Activated naive CD4-positive, alpha-beta T cell treated with anti-CD3 and anti-CD28 coated beads, Interleukin-2, amount 50 U/mL, for 16 hours (primary cell): ENCODE measurements at regions not wholly inside any gene's neighbourhood (a gene's known extent, or its start where the extent isn't known, plus 50 kb on each side); places are given as distances from the start of the nearest gene placed in this dataset.
"Not testable (repeated sequence)": the region's sequence is repeated elsewhere in the genome, so short reads cannot be mapped to it uniquely, and the experiment has no call there.

Experiments
- DNase-seq: peaks from one replicate; pipeline ENCODE4 v3.0.0-alpha.2; 2020

GRCh38 chr11:37474889-37475288 lies 876.9 kb upstream of the RAG2 start:
- DNase-seq = no peak

GRCh38 chr11:37468344-37468743 lies 870.3 kb upstream of the RAG2 start:
- DNase-seq = no peak

- no peak for DNase-seq
These were observed 867.2 kb upstream of the RAG2 start for GRCh38 chr11:37465221-37465620.

GRCh38 chr11:37459456-37459855 lies 861.4 kb upstream of the RAG2 start:
- DNase-seq = no peak

GRCh38 chr11:37456746-37457145 lies 858.7 kb upstream of the RAG2 start:
- no peak for DNase-seq

GRCh38 chr11:37451903-37452302 lies 853.9 kb upstream of the RAG2 start:
- no peak for DNase-seq

GRCh38 chr11:37450613-37451012 lies 852.6 kb upstream of the RAG2 start:
- DNase-seq = no peak

GRCh38 chr11:37449146-37449545 lies 851.1 kb upstream of the RAG2 start:
- DNase-seq = no peak

GRCh38 chr11:37442576-37442975 lies 844.5 kb upstream of the RAG2 start:
- no peak for DNase-seq

GRCh38 chr11:37431633-37432230 lies 833.7 kb upstream of the RAG2 start:
- DNase-seq = not testable (repeated sequence)

GRCh38 chr11:37430966-37431632 lies 833.1 kb upstream of the RAG2 start:
- not testable (repeated sequence) for DNase-seq

- DNase-seq = no peak
These were observed 824.5 kb upstream of the RAG2 start for GRCh38 chr11:37422511-37422910.

- DNase-seq = no peak
These were observed 813.3 kb upstream of the RAG2 start for GRCh38 chr11:37411289-37411688.

- DNase-seq = no peak
These were observed 811.1 kb upstream of the RAG2 start for GRCh38 chr11:37409124-37409523.

GRCh38 chr11:37407461-37407860 lies 809.4 kb upstream of the RAG2 start:
- no peak for DNase-seq

- no peak for DNase-seq
These were observed 808.6 kb upstream of the RAG2 start for GRCh38 chr11:37406651-37407050.

GRCh38 chr11:37404231-37404630 lies 806.2 kb upstream of the RAG2 start:
- no peak for DNase-seq

- DNase-seq = no peak
These were observed 804.6 kb upstream of the RAG2 start for GRCh38 chr11:37402663-37403062.

GRCh38 chr11:37394236-37394870 lies 796.3 kb upstream of the RAG2 start:
- no peak for DNase-seq

GRCh38 chr11:37391615-37392014 lies 793.6 kb upstream of the RAG2 start:
- no peak for DNase-seq

GRCh38 chr11:37390576-37391083 lies 792.6 kb upstream of the RAG2 start:
- no peak for DNase-seq

- no peak for DNase-seq
These were observed 780.9 kb upstream of the RAG2 start for GRCh38 chr11:37378958-37379357.

- no peak for DNase-seq
These were observed 774.6 kb upstream of the RAG2 start for GRCh38 chr11:37372667-37373066.

- DNase-seq = no peak
These were observed 773.4 kb upstream of the RAG2 start for GRCh38 chr11:37371346-37371970.
